ELF-1 (cell line): ENCODE measurements at regions not wholly inside any gene's neighbourhood (a gene's known extent, or its start where the extent isn't known, plus 50 kb on each side); places are given as distances from the start of the nearest gene placed in this dataset.
A peak's percentile ranks its signal among the peaks of the same experiment; 100 is the strongest.
"Not testable (repeated sequence)": the region's sequence is repeated elsewhere in the genome, so short reads cannot be mapped to it uniquely, and the experiment has no call there.

Source experiments
- DNase-seq: peaks from one replicate; pipeline ENCODE4 v3.0.0-alpha.2; 2016; ENCODE audit warnings: low read depth, low spot score

DNA sequence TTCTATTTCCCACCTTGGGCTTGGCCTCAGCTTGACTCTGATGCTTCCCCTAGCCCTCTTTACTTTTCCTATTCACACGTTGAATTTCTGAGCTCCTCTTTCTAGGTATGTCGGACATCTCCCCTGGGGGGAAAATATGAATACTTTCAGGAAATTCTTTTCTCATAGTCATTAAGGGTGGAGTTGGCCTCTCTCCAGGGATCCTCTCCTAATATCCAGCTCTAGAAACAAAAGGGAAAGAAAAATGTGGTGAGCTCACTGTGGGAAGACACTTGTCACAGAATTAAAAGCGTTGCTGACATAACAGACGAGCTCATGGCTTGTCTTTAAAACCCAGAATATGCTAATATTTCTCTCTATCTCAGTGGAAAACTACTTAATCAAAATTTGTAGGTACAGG is 132.7 kb upstream of the MEX3C start:
- no peak for DNase-seq

DNA sequence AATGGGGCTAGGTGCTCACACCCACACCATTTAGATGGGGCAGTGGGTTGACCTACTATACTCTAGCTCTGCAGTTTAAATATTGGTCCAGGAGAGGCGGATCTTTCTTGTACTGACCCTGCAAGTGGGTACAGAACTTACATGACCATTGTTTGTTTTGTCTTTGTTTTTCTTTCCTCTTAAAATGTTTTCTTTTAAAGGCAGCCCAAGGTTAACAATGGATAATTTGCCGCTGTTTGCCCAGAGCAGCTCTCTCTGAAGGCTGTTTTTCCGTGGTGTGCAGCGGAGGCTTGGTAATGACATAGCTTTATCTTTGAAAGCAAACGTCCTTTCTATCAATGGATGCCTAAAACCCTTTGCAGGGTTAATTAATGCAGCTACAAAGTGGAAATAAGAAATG is 133.3 kb upstream of the MEX3C start:
- no peak for DNase-seq

DNA sequence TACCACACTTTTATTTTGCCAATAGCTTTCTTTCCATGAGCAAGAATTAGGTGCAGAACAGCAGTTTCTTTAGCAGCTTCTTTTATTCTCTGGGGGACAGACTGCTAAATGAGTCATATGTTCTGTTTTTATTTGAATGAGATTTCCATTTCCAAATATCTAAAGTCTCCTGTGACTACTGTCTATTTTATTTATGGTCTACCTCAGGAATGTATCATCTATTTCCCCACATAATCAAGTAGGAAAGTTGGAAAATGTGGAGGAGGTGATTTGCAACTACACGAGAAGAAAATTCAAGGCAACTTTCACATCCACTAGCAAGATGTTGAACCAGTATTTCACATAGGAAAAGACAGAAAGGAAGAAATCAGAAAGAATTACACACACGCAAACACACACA is 139.9 kb upstream of the MEX3C start:
- DNase-seq = no peak

DNA sequence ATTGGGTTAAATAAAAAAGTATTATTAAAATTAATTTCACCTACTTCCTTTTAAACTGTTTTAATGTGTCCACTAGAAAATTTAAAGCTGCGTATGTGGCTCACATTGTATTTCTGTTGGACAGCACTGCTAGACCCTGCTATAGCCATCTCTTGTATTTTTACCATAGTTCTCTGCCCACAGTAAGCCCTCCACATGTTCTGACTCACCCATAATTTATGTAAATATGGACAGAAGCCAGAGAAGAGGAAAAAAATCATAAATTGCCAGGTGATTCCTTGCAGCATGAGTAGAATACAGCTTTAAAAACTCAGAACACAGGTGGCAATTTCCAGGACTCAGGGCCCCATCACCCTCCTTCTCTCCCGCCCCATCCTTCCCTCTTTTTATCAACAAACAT is 142.4 kb upstream of the MEX3C start:
- DNase-seq = no peak

DNA sequence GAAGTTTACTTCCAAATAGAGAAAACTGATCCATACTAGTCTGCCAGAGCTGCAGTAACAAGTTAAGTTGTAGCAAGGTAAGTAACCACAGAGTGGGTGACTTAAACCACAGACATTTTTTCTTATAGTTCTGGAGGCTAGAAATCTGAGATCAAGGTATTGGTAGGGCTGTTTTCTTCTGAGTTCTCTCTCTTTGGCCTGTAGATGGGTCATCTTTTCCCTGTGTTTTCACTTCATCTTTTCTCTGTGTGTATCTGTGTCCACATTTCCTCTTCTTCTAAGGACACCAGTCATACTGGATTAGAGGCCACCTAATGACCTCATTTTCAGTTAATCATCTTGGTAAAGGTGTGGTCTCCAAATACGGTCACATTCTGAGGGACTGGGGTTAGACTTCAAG is 142.9 kb upstream of the MEX3C start:
- DNase-seq = no peak

DNA sequence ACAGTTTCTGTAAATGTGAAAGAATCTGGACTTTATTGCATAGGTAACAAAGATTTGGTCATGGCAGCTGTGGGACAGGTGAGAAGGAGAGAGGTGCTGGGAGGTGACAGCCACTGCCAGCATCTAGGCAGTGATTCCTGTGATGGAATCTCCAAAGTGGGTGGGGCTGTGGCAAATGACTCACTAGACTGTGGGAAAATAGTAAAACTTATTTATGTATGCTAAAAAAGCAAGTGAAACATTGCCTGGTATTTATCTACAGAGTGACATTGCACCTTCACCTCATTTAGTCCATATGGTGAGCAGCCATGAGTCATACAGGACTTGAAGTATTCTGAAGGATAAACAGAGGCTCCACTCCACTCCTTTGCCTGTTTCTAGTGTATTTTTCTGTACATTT is 145.3 kb upstream of the MEX3C start:
- no peak for DNase-seq

DNA sequence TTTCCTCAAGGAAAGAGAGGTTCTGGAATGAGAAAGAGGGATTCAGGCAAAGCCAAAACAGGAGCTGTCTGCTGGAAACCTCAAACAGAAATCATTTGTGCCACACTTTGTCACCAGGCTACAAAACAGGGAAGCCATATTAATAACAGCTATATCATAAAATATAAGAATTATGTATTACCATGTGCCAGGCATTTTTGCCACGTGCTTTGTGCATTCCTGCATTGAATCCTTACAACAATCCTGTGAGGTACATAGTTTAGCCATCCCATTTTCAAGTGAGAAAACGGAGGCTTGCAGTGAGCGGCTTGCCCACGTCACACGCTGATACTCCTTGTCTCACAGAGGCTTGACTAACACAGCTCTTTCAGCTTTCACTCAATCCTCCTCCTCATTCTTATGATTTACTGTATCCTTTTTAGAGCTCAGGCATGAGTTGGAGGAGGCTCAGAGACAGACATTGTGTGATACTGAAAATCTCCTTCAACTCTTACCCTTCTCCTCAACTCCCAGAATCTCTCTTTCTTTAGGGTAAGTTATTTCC is 148.4 kb upstream of the MEX3C start:
- DNase-seq = no peak

DNA sequence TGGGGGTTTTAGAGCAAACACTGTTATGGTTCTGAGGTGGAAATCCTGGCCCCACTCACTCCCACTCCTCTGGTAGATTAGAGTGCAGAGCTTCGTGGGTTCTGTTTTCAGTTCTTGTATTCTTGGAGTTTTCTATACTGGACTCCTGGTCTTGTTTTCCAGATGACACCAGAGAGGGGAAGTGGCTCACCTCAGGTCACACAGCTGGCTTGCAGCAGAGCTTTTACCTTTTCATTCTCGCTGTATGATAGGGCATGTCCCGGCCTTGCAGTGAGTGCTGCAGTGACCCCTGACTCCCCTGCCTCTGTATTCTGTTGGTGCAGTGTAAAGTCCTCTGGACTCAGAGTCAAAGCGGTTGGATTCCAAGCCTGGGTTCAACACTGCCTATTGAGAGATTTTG is 148.9 kb upstream of the MEX3C start:
- no peak for DNase-seq

DNA sequence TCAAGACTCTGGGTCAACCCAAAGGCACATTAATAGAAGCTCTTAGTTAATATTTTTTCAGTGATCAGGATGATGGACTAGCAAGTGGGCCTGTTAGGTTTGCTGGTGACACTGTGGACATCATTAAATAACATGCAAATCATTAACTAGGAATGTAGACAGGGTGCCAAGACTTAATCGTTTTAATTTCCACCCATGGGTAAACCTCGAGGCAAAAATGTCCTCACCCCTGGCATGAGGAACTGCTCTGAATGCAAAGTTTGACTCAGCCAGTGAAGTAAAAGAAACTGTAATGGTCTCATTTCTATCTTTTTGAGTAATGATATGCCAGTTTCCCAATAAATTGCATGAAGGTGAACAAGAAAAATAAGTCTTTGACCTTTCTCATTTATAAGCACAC is 152.6 kb upstream of the MEX3C start:
- no peak for DNase-seq

DNA sequence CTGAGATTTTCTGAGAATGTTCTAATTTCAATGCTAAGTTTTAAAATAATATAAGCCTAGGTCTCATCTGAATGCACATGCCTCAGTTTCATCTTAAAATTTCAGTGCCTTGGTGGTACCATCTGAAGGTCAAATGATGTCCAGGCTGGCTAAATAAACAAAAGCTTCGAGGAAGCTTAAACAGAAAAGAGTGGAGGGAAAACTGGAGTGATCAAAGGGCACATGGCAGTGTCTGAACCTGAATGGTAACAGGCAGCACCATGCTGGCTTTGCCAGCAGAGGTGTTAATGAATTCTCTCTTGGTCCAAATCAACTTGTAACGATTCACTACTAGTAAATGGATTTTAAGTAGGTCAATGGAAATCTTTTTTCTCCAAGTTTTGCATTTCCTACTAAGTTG is 158.4 kb upstream of the MEX3C start:
- DNase-seq = no peak

DNA sequence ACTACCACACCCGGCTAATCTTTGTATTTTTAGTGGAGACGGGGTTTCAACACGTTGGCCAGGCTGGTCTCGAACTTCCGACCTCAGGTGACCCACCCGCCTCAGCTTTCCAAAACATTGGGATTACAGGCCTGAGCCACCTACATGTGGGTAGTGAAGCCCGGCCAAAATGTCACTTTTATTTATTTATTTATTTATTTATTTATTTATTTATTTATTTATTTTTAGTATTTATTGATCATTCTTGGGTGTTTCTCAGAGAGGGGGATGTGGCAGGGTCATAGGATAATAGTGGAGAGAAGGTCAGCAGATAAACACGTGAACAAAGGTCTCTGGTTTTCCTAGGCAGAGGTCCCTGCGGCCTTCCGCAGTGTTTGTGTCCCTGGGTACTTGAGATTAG is 162.8 kb upstream of the MEX3C start:
- not testable (repeated sequence) for DNase-seq

DNA sequence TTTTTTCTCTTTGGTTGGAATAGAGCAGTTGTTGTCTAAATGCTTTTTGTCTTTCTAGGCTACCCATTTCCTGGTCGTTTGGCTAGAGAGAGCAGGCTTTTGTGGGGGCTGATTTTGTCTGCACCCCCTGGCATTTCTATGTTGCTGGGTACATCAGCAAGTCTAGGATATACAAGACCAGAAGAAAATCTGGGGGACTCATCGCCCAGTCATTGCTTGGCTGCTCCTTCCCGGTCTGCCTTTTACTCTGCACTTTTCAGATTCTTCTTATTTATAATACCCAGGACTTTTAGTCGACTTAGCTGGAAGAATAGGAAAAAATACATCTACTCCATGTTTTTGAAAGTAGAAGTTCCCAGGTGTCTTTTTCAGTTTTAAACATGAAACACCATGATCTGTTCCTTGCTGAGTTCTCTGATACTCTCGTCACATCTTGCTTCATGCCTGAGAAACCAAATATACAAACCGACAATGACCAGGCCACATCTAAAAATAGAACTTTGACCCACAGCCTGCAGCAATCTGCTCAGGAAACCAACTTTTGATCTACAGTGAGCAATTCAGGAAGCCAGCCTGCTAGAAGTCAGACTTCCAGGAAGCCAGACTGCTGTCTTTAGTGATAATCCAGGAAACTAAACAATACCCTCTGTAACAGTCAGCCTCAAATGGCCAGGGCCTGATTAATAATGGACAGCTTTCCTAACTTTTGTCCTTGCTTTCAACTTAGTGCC is 163.8 kb upstream of the MEX3C start:
- peak; percentile 25 for DNase-seq

DNA sequence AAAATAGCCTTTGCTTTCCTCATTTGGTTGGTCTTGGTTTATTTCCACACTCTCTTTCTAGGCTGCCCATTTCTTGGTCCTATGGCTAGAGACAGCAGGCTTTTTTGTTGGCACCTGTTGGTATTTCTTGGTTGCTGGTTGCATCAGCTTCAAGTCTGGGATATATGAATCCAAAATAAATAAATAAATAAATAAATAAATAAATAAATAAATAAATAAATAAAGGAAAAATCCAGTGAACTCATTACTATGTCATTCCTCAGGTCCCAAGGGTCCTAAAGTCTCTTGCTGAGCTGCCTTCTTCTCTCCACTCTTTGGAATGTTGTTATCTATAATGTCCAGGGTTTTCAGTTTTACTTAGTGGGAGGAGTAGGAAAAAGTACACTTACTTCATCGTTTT is 165.9 kb upstream of the MEX3C start:
- DNase-seq = no peak

DNA sequence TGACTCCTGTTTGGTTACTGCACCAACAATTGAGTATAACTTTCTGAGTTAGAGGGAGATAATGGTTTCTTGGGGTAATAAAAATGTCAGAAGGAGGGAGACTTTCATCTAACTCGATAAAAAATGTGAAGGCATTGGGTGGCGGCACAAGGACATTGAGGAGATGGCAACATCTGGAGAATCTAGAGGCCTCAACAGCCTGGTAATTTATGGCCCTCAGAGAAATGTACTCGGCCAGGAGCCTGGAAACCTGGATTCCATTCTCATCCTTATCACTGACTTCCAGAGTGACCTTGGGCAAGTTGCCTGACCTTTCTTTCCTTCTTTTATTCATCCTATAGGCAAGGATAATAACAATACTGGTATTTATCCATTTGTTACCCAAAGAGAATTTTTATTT is 173.5 kb upstream of the MEX3C start:
- DNase-seq = no peak

DNA sequence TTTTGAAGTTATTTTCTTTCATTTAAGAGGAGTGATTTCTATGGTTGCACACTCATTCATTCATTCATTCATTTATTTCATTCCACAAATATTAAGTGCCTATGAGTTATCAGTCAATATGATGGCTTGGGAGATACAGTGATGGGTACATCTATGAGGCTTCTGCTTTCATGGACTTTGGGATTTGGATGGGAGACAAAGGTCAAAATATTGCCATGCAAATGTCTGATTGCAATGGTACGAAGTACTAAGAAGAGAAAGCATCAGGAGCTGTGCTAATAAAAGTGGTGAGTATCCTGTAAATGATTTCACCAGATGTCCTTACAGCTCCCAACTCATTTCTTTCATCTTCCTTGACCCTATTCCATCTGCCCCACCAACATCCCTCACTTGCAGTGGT is 174.4 kb upstream of the MEX3C start:
- no peak for DNase-seq

DNA sequence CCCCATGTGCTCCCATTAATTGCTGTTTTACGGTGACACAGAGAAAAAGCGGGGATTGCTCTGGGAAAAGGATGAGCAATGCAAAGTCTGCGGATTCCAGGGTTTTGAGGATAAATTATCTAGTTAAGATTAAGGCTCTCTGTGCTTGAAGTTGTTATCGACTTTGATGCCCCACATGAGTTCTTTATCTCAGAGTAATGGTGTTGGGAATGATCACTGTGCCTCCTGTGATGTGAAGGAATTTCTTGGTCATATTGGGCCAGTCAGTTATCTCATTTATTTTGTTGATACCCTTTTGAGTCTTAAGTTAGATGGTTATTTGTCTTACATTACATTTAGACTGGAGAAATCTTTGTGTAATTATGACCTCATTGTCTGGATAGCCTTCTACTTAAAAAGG is 184.6 kb upstream of the MEX3C start:
- no peak for DNase-seq

DNA sequence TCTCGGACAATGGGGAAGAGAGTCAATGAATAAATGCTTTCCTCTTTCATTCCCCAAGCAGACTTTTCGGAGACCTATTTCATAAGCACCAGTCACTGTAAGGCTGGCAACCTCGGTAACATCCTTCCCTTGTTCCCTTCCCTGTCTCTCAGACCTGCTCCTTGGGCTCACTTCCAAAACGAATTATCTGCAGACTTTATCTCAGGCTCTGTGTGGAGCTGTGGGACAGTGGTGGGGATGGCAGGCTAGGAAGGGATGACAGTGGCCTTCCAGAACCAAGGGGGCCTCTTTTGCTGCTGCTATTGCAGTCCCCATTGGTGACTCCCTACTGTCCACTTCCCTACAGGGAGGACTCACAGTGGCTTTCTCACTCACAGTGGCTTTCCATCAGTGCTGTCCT is 185.6 kb upstream of the MEX3C start:
- DNase-seq = no peak

DNA sequence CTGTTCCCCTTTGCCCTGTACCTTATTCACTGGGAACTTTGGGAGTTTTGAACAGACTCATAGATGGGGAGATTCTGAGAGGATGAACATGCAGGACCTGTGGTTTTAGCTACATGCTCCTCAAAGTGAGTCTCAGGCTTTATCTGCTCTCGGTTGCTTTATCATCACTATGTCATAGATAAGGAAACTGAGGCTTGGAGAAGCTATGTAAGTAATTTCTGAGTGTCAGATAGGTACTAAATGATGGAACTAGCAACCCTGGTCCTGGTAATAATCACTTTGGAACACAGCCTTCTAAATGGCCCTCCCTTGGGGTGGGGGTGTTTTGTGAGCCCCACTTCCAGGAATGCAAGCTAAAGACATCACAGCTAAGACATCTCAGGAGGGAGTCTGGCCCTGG is 186.2 kb upstream of the MEX3C start:
- DNase-seq = no peak

DNA sequence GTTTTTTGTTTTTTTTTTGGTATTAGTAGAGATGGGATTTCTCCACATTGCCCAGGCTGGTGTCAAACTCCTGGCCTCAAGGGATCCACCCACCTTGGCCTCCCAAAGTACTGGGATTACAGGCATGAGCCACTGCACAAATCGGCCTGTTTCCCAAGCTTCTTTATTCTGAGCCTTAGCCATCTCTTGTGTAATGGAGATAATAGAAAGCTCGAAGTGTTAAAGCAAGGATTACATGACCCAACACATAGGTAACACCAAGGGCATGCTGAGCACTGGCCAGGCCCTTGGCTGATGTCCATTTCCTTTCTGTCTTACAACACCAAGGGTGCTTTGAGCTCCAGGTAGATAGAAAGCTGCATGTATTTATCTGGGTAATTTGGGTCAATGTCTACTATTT is 187.8 kb upstream of the MEX3C start:
- no peak for DNase-seq

DNA sequence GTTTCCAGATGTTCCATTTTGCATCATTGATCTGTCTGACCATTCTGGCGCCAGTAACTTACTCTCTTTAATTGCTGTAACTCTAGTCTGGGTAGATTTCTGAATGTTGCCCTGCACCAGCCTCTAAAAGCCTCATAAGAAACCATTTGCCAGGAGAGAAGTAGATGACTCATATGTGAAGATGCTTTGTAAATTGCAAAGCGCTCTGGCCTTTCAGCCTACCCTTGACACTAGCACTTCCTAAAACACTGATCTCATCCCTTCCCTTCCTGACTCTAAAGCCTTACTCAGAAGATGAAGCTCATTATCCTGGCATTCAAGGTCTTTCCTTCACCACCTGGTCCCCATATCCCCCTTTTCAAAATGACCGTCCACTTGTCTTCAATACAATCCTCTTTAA is 193.2 kb upstream of the MEX3C start:
- no peak for DNase-seq

DNA sequence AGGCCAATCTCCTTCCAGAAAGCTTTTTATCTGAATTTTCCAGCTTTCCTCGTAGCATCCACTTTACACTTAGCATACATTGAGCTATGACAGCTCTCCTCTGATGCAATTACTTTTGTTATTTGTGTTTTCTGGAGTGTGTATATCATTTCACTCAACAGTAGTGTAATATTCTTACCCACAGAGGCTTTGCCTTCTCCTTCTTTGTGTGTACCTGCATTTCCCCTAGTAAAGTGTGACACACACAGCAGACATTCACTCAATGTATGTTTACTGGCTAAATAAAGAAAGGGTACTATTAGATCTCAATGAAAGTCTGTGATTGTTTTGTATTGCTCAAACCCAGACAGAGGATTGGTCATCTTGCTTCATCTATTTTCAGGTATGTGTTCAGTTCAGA is 193.7 kb upstream of the MEX3C start:
- no peak for DNase-seq

DNA sequence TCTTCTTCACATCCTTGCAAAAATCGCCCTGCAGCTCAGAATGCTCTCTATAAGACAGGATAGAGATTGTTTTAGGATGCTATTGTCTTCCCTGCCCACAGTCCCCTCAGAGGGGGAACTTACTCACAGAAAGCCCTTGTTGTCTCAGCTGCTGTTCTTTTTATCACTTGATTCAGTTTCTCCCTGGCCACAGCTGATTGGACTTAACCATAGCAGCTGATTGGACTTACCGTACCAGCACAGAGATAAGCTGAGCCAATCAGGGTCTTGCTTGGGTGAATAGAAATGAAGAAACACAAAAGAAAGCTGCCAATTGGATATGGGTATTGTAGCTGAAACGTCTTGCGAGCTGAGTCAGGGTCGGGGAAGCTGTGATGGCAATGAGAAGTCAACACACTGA is 194.2 kb upstream of the MEX3C start:
- DNase-seq = no peak

DNA sequence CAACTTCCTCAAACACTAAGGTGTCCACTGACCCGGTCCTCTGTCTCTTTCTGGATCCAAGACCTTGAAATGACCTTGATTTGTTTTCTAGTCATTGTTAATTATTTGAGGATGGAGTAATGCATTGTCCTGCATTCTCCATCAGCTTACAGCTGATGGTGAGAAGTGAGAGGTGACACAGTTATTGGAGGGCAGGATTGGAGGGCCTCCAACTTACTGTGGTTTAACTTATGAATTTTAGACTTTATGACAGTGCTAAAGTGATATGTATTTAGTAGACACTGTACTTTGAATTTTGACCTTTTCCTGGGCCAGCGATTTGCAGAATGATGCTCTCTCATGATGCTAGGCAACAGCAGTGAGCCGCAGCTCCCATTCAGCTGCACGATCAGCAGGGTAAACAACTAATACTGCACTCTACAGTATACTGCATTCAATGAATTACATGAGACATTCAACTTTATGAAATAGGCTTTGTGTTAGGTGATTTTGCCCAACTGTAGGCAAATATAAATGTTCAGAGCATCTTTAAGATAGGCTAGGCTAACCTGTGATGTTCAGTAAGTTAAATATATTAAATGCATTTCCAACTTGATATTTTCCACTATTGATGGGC is 200.0 kb upstream of the MEX3C start:
- no peak for DNase-seq

DNA sequence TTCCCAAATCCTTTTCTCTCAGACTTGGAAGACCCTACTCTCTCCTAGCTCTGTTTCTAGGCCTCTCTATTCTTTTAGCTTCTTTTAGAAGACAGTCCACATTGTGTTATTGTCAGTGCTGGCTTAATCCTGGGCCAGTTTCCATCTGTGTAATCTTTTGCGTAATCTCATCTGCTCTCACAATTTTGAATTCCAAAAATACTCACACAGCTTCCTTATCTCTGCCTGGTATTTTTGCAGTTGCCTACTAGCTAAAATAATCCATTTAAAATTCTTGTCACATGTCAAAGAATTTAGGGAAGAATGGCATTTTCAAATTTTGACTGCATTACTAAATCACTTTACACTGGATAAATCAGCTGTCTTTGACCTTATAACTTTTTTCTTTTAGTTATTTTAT is 200.6 kb upstream of the MEX3C start:
- DNase-seq = no peak
